Retina (tissue), 1 donor: ENCODE measurements at regions not wholly inside any gene's neighbourhood (a gene's known extent, or its start where the extent isn't known, plus 50 kb on each side); places are given as distances from the start of the nearest gene placed in this dataset.

Experiments
- DNase-seq: peaks from one replicate; pipeline ENCODE4 v3.0.0-alpha.2; 2016

GRCh38 chr4:124593494-124593893, 119.0 kb downstream of the ANKRD50 start:
- no peak for DNase-seq

DNA sequence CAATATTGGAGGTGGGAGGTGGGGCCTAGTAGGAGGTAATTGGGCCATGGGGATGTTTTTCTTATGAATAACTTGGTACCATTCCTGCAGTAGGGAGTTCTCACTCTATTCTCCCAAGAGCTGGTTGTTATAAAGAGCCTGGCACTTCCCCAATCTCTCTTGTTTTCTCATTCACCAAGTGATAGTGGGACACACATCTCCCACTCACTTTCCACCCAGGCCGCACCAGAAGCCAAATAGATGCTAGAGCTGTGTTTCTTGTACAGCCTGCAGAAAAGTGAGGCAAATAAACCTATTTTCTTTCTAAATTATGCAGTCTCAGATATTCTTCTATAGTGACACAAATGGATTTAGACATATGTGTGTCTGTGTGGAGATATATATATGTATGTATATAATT, 117.6 kb downstream of the ANKRD50 start:
- no peak for DNase-seq

DNA sequence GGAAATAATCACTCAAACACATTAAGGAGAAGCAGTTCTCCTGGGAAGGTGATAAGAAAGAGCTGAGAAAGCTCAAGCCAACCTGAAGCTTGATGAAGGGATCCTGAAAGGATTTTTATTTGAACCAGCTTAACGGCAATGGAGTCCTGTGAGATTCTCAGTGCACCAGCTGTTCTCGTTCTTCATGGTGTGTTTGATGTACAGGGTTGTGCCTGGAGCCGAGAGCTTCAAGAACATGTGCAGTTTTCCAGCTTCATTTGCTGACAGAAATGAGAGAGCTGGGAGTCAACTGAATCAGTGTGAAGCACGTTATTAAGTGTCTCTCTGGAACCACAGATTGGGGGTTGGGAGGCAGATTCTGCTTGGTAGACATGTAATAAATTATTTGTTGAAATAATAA, 115.7 kb downstream of the ANKRD50 start:
- peak; percentile 48 for DNase-seq

DNA sequence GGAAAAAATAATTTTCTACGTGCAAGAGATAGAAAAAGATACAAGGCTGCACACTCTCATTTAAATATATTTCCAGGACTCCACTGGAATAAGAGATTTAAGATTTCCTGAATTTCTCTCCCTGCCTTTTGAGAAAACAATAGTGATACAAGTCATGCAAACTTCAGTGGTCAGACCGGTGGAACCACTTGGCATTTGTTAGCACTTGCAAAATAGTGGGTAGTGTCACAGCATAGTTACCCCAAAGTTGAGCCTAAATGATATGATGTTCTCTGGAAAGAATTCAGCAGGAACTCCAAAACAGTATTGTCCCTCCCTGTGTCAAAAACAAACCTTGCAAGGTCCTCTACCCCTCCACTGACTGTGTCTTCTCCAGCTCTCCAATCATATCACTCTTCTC, 102.3 kb downstream of the ANKRD50 start:
- no peak for DNase-seq
